DOHH2 (cell line): ENCODE measurements at regions not wholly inside any gene's neighbourhood (a gene's known extent, or its start where the extent isn't known, plus 50 kb on each side); places are given as distances from the start of the nearest gene placed in this dataset.

ENCODE experiments used
- H3F3A ChIP-seq: fragments of 200-600 bp; sonication (generic), shearing (Covaris generic); 2 replicates; pipeline ENCODE4 v1.6.0; 2016; ENCODE audit warnings: antibody characterized with exemption, mild to moderate bottlenecking; ENCODE audit not compliant: control insufficient read depth, insufficient read depth
- H3K27ac ChIP-seq: fragments of 200-600 bp; sonication (generic); 2 replicates; pipeline ENCODE4 v1.5.1; 2014; ENCODE audit warnings: low read depth, mild to moderate bottlenecking, low read length, moderate library complexity
- H3K27me3 ChIP-seq: fragments of 200-600 bp; sonication (generic); 2 replicates; pipeline ENCODE4 v1.6.1; 2014; ENCODE audit warnings: mild to moderate bottlenecking, low read length, mixed read lengths; ENCODE audit not compliant: control insufficient read depth
- H3K36me3 ChIP-seq: fragments of 200-600 bp; sonication (generic); 2 replicates; pipeline ENCODE4 v1.6.1; 2014; ENCODE audit warnings: mild to moderate bottlenecking, low read length, moderate library complexity, mixed read lengths; ENCODE audit not compliant: control insufficient read depth
- H3K4me1 ChIP-seq: fragments of 200-600 bp; sonication (generic); 2 replicates; pipeline ENCODE4 v1.6.1; 2014; ENCODE audit warnings: mild to moderate bottlenecking, low read length, mixed read lengths; ENCODE audit not compliant: control insufficient read depth
- H3K4me2 ChIP-seq: fragments of 200-600 bp; sonication (generic); 2 replicates; pipeline ENCODE4 v1.6.0; 2014; ENCODE audit warnings: mild to moderate bottlenecking, low read length, moderate library complexity
- H3K4me3 ChIP-seq: fragments of 200-600 bp; sonication (generic); 2 replicates; pipeline ENCODE4 v1.5.1; 2014; ENCODE audit warnings: mild to moderate bottlenecking, low read length, mixed read lengths
- H3K79me2 ChIP-seq: fragments of 200-600 bp; sonication (generic); 2 replicates; pipeline ENCODE4 v1.6.1; 2014; ENCODE audit warnings: mild to moderate bottlenecking, low read length, mixed read lengths; ENCODE audit not compliant: control insufficient read depth
- H3K9me2 ChIP-seq: fragments of 200-600 bp; sonication (generic); replicated peaks from 2 replicates; pipeline ENCODE4 v1.6.1; 2014; ENCODE audit warnings: mild to moderate bottlenecking, low read length, mixed read lengths; ENCODE audit not compliant: control insufficient read depth
- H3K9me3 ChIP-seq: fragments of 200-600 bp; sonication (generic); 2 replicates; pipeline ENCODE4 v1.6.1; 2014; ENCODE audit warnings: antibody characterized with exemption, low read length, mixed read lengths; ENCODE audit not compliant: control insufficient read depth, insufficient read depth
- H4K20me1 ChIP-seq: fragments of 200-600 bp; sonication (generic); 2 replicates; pipeline ENCODE4 v1.6.0; 2014; ENCODE audit warnings: low read depth, mild to moderate bottlenecking, antibody characterized with exemption, low read length, moderate library complexity; ENCODE audit not compliant: control insufficient read depth, insufficient read depth
- CTCF ChIP-seq: fragments of 200-600 bp; sonication (generic); IDR thresholded peaks from one replicate; pipeline ENCODE4 v1.5.1; 2014; ENCODE audit warnings: antibody characterized with exemption, mild to moderate bottlenecking, low read depth, low read length; ENCODE audit not compliant: poor library complexity, severe bottlenecking
- EZH2phosphoT487 ChIP-seq: fragments of 200-600 bp; sonication (generic); IDR thresholded peaks from 2 replicates; pipeline ENCODE4 v1.6.1; 2017; ENCODE audit warnings: borderline replicate concordance, mild to moderate bottlenecking, antibody characterized with exemption, low read length, moderate library complexity, mixed read lengths

DNA sequence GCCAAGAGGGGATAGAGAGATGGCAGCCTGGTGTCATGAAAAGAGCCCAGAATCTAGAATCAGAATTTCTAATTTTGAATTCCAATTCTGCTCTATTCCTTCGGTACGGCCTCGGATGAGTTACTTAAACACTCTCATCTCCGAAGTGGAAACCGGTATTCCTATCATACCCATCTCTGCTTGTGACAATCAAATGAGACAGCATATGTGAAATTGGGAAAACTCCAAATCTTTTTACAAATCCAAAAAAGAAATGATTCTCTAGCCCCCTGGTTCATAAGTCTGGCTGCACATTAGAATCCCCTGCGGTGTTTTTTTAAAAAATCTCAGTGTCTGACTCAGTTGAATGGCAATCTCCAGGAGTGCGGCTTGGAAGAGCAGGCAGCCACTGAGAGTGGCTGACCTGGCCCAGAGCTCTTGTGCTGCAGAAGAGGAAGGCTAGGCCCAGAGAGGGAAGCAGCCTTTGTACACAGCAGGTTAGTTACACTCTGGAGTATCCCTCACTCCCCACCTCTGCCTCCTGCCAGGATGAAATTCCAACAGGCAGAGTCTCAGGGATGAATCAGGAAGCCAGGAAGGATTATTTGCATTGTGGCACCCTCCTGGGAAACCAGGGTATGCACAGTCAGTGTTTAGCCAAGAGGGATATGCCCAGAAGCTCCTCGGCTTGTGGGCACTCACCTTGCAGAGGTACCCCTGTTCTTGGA, 93.6 kb upstream of the ISX start:
- Histone ChIP-seq H3K36me3 (no peaks in the 10 kb centered on the region), H3K9me3 (no peaks in the 10 kb centered on the region), H3K27me3 (0 out of 2 replicates have a peak, but pooled peaks cover 3% of the 10 kb centered on the region), H3K4me1 (no peaks in the 10 kb centered on the region), H3K27ac (no peak overlapping the region), H3K4me3 (no peak overlapping the region), H3F3A (no peaks in the 10 kb centered on the region), H3K4me2 (no peak overlapping the region), H4K20me1 (no peaks in the 10 kb centered on the region), H3K9me2 (no peaks in the 10 kb centered on the region), H3K79me2 (no peaks in the 10 kb centered on the region)
- no peak for TF ChIP-seq EZH2phosphoT487
- no peak for TF ChIP-seq CTCF

GRCh38 chr22:34973016-34973415, 92.9 kb upstream of the ISX start:
- no peak for TF ChIP-seq EZH2phosphoT487
- no peak for TF ChIP-seq CTCF
- Histone ChIP-seq H3K27ac (no peak overlapping the region), H3K9me2 (no peaks in the 10 kb centered on the region), H3K9me3 (no peaks in the 10 kb centered on the region), H3K27me3 (0 out of 2 replicates have a peak, but pooled peaks cover 3% of the 10 kb centered on the region), H3K4me1 (no peaks in the 10 kb centered on the region), H3K36me3 (no peaks in the 10 kb centered on the region), H3K4me3 (no peak overlapping the region), H4K20me1 (no peaks in the 10 kb centered on the region), H3K79me2 (no peaks in the 10 kb centered on the region), H3K4me2 (no peak overlapping the region), H3F3A (no peaks in the 10 kb centered on the region)

- no peak overlapping the region for H3K4me3 ChIP-seq
- no peaks in the 10 kb centered on the region for H3F3A ChIP-seq
- H3K9me3 ChIP-seq, result no peaks in the 10 kb centered on the region
- H3K36me3 ChIP-seq, result no peaks in the 10 kb centered on the region
- H3K4me2 ChIP-seq, result no peak overlapping the region
- TF ChIP-seq CTCF (no peak), EZH2phosphoT487 (no peak)
- no peaks in the 10 kb centered on the region for H3K9me2 ChIP-seq
- H3K27ac ChIP-seq, result no peak overlapping the region
- H3K79me2 ChIP-seq, result no peaks in the 10 kb centered on the region
- H4K20me1 ChIP-seq, result no peaks in the 10 kb centered on the region
- H3K27me3 ChIP-seq, result 0 out of 2 replicates have a peak, but pooled peaks cover 3% of the 10 kb centered on the region
- H3K4me1 ChIP-seq, result no peaks in the 10 kb centered on the region
Measured at GRCh38 chr22:34973926-34974325, 92.0 kb upstream of the ISX start.
